ENCODE measurements at regions not wholly inside any gene's neighbourhood (a gene's known extent, or its start where the extent isn't known, plus 50 kb on each side); places are given as distances from the start of the nearest gene placed in this dataset.

GRCh38 chr2:30003128-30003527, 81.7 kb upstream of the ALK start:
- Histone ChIP-seq H3K4me2 (ENCODE audit: low read depth, low read length) (no peak overlapping the region), H3K79me2 (ENCODE audit: insufficient read depth, low read length) (no peaks in the 10 kb centered on the region), H3K9me3 (ENCODE audit: low read length) (no peaks in the 10 kb centered on the region), H3K4me1 (ENCODE audit: insufficient read depth, low read length) (no peaks in the 10 kb centered on the region), H3K9ac (ENCODE audit: insufficient read depth, low read depth, low read length) (no peak overlapping the region), H3K27ac (ENCODE audit: extremely low read length, insufficient read depth, low read length) (no peak overlapping the region), H4K20me1 (ENCODE audit: insufficient read depth, low read length) (no peaks in the 10 kb centered on the region), H2AFZ (ENCODE audit: low read length) (no peak overlapping the region), H3K4me3 (replicated peaks in 1 of 3; ENCODE audit: insufficient read depth in 1 of 3, low read depth in 2 of 3, low read length in 3 of 3) (no peak overlapping the region), H3K36me3 (replicated peaks in 1 of 2; ENCODE audit: control insufficient read depth in 1 of 2, insufficient read depth in 2 of 2, low read length in 2 of 2) (no peaks in the 10 kb centered on the region), H3K27me3 (ENCODE audit: control insufficient read depth in 1 of 2, insufficient read depth in 2 of 2, low read length in 2 of 2) (no peaks in the 10 kb centered on the region)
- CTCF ChIA-PET (ENCODE audit: low intra/inter-chr PET ratio, low total read pairs): no interaction called here
- TF ChIP-seq AKNA (CRISPR knock-in tag; IDR thresholded peaks at IDR 0.05; ENCODE audit: borderline replicate concordance) (no peak), PRDM10 (CRISPR knock-in tag; IDR thresholded peaks at IDR 0.05; ENCODE audit: low read depth) (no peak), STAG1 (CRISPR knock-in tag; IDR thresholded peaks at IDR 0.05) (no peak), MAFF (IDR thresholded peaks at IDR 0.05; ENCODE audit: low read depth, low read length) (peak; percentile 70; the same call in 1 of the 2 replicates), ZBTB26 (CRISPR knock-in tag; IDR thresholded peaks at IDR 0.05; ENCODE audit: borderline replicate concordance) (no peak), MAFK (conservative IDR thresholded peaks at IDR 0.05 in 1 of 2, IDR thresholded peaks at IDR 0.05 in 1 of 2; ENCODE audit: low read length in 2 of 2) (peak; percentile 64 to 79; a peak in 3 of 4 replicates), NFE2 (CRISPR knock-in tag; IDR thresholded peaks at IDR 0.05) (no peak), RBM22 (optimal IDR thresholded peaks at IDR 0.05; ENCODE audit: low read length) (no peak), FOXK2 (IDR thresholded peaks at IDR 0.05) (no peak), ADNP (CRISPR knock-in tag; IDR thresholded peaks at IDR 0.05) (no peak), CENPX (CRISPR knock-in tag; IDR thresholded peaks at IDR 0.05) (no peak), SKIL (CRISPR knock-in tag; IDR thresholded peaks at IDR 0.05; ENCODE audit: borderline replicate concordance) (no peak)
- DNase-seq (ENCODE audit: low spot score): no peak
- POLR2A ChIA-PET: no interaction called here
- no TSS peak for BruUV-seq (replicated peaks)
- intact Hi-C loops (cut with micrococcal nuclease; ENCODE audit: unreplicated experiment) (no loop called here), in situ Hi-C loops (cut with HindIII; ENCODE audit: extremely low pct_ligation_motif_present, low pct_unique_long_range_greater_than_20kb) (no loop called here)
- ATAC-seq: no peak
- FAIRE-seq: no peak

Measured in HepG2 (cell line).